Stimulated activated CD4-positive, alpha-beta T cell treated with anti-CD3 and anti-CD28 coated beads, Interleukin-1b, Interleukin-23, amount 100 ng/mL, for 48 hours (primary cell): ENCODE measurements at regions not wholly inside any gene's neighbourhood (a gene's known extent, or its start where the extent isn't known, plus 50 kb on each side); places are given as distances from the start of the nearest gene placed in this dataset.

ENCODE experiments used
- DNase-seq: peaks from one replicate; pipeline ENCODE4 v3.0.0-alpha.2; 2020

GRCh38 chr15:87133704-87134103, 1054.0 kb downstream of the AGBL1 start:
- no peak for DNase-seq

- DNase-seq: no peak
These were observed 1051.4 kb downstream of the AGBL1 start for GRCh38 chr15:87131067-87131466.

DNA sequence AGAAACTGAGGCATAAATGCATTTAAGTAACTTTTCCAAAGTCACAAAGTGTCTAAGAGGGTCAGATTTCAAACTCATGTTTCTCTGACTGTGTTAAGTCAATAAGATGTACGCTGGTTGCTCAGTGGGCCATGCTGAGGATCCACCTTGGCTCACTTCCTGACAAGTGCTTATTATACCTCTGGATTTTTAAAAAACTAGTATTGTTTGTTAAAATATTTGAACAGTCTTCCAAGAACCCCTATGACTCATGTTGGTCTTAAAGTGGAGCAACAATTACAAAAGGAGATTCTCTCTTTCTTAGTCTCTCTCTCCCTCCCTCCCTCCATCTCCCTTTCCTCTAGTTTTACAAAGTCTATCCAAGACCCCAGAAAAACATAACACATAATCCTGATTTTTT, 1050.2 kb downstream of the AGBL1 start:
- no peak for DNase-seq

- DNase-seq: no peak
These were observed 1044.2 kb downstream of the AGBL1 start for GRCh38 chr15:87123676-87124382.

- no peak for DNase-seq
These were observed 1041.7 kb downstream of the AGBL1 start for GRCh38 chr15:87121336-87121735.

- DNase-seq: no peak
These were observed 1040.9 kb downstream of the AGBL1 start for GRCh38 chr15:87120555-87120954.

- DNase-seq: no peak
These were observed 1039.2 kb downstream of the AGBL1 start for GRCh38 chr15:87118846-87119245.

- DNase-seq: no peak
These were observed 1038.8 kb downstream of the AGBL1 start for GRCh38 chr15:87118435-87118834.

GRCh38 chr15:87115795-87116194, 1036.1 kb downstream of the AGBL1 start:
- DNase-seq: no peak

DNA sequence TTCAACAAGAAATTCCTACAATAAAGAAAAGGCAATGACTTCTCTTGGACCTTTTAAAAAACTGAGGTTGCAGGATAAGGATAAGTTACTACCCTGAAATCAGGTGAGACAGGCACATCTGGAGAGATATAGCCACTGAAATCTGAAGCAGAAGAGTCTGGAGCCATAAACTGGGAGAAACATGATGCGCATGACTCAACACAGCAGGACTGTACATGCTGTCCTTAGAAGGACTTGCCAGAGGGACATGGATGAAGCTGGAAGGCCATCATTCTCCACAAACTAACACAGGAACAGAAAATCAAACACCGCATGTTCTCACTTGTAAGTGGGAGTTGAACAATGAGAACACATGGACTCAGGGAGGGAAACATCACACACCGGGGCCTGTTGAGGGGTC, 1020.2 kb downstream of the AGBL1 start:
- DNase-seq: no peak

DNA sequence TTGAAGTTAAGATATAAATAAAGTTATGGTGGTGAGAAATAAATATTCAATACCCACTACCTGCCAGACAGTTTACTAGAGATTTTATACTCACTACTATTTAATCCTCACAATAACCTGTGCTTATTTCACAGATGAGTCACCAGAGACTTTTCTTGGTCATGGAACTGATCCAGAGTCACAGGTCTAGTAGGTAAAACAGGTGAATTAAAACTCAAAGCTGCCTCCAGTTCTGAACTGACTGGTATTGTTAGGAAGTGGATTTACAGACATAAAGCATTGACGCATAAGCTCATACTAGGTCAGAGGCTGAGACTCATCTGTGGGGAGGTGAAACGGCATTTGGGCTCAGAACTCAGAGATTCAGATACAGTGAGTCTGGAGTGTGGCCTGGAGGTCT, 1009.9 kb downstream of the AGBL1 start:
- no peak for DNase-seq

DNA sequence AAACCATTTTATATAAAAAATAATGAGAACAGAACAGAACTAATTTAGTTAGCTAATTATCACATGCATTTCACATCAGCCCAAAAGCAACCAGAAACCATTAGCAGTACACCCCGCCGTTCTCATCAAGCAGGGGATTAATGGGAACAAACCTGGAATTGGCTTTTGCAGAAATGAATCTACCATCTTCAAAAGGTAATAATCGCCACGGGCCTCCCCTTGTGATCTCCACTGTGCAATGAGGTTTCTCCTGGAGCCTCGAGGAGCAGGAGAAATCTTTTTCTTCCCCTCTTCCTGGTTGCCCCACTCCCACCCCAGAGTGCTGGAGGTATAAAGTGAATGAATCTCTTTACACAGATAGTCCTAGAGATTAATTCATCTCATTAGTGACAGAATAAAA, 1003.5 kb downstream of the AGBL1 start:
- no peak for DNase-seq

- no peak for DNase-seq
These were observed 1002.9 kb downstream of the AGBL1 start for GRCh38 chr15:87082581-87082980.

GRCh38 chr15:87080547-87080946, 1000.9 kb downstream of the AGBL1 start:
- DNase-seq: no peak
